NCI-H82 treated with DMSO at 0.1 percent for 48 hours (cell line): ENCODE measurements at regions not wholly inside any gene's neighbourhood (a gene's known extent, or its start where the extent isn't known, plus 50 kb on each side); places are given as distances from the start of the nearest gene placed in this dataset.
A peak's percentile ranks its signal among the peaks of the same experiment; 100 is the strongest.
"Not testable (repeated sequence)": the region's sequence is repeated elsewhere in the genome, so short reads cannot be mapped to it uniquely, and the experiment has no call there.

Source experiments
- DNase-seq: peaks from one replicate; lab custom pipeline; 2025; ENCODE audit not compliant: unreplicated experiment; lab: John Stamatoyannopoulos, UW

GRCh38 chr18:67143028-67143427, 373.5 kb downstream of the DSEL start:
- DNase-seq, result no peak

GRCh38 chr18:67142604-67143003, 373.9 kb downstream of the DSEL start:
- no peak for DNase-seq

GRCh38 chr18:67140495-67140894, 376.0 kb downstream of the DSEL start:
- DNase-seq, result no peak

- no peak for DNase-seq
These were observed 376.6 kb downstream of the DSEL start for GRCh38 chr18:67139899-67140298.

- no peak for DNase-seq
These were observed 380.5 kb downstream of the DSEL start for GRCh38 chr18:67135981-67136380.

- no peak for DNase-seq
These were observed 381.6 kb downstream of the DSEL start for GRCh38 chr18:67134911-67135310.

- DNase-seq, result no peak
These were observed 382.9 kb downstream of the DSEL start for GRCh38 chr18:67133669-67134068.

- no peak for DNase-seq
These were observed 383.6 kb downstream of the DSEL start for GRCh38 chr18:67132919-67133318.

GRCh38 chr18:67131498-67131897, 385.0 kb downstream of the DSEL start:
- no peak for DNase-seq

GRCh38 chr18:67126751-67127150, 389.8 kb downstream of the DSEL start:
- DNase-seq, result not testable (repeated sequence)

GRCh38 chr18:67123901-67124300, 392.6 kb downstream of the DSEL start:
- DNase-seq, result no peak

- no peak for DNase-seq
These were observed 398.7 kb downstream of the DSEL start for GRCh38 chr18:67117804-67118203.

GRCh38 chr18:67109535-67109934, 407.0 kb downstream of the DSEL start:
- peak; percentile 40 for DNase-seq

GRCh38 chr18:67108894-67109293, 407.6 kb downstream of the DSEL start:
- no peak for DNase-seq

GRCh38 chr18:67104700-67105284, 411.7 kb downstream of the DSEL start:
- DNase-seq, result peak; percentile 44

- DNase-seq, result no peak
These were observed 422.4 kb downstream of the DSEL start for GRCh38 chr18:67094123-67094522.

- DNase-seq, result peak; percentile 87
These were observed 424.4 kb downstream of the DSEL start for GRCh38 chr18:67092141-67092540.

- DNase-seq, result no peak
These were observed 434.9 kb downstream of the DSEL start for GRCh38 chr18:67081482-67082211.

GRCh38 chr18:67080601-67081000, 435.9 kb downstream of the DSEL start:
- DNase-seq, result no peak

- DNase-seq, result no peak
These were observed 442.2 kb downstream of the DSEL start for GRCh38 chr18:67074309-67074708.

- DNase-seq, result no peak
These were observed 443.7 kb downstream of the DSEL start for GRCh38 chr18:67072791-67073190.

- no peak for DNase-seq
These were observed 447.9 kb downstream of the DSEL start for GRCh38 chr18:67068608-67069007.

- no peak for DNase-seq
These were observed 443.4 kb upstream of the CDH19 start for GRCh38 chr18:67047334-67047733.
